A549 (cell line): ENCODE measurements at regions not wholly inside any gene's neighbourhood (a gene's known extent, or its start where the extent isn't known, plus 50 kb on each side); places are given as distances from the start of the nearest gene placed in this dataset.

Experiments
- ATAC-seq, 2 experiments: fragments of 200-7000 bp in 1 of 2; fragments of >200 bp in 1 of 2; cut with Nextera tagmentation in 1 of 2; cut with Tn5 transposase in 1 of 2; 3 replicates each; pipeline versions ENCODE4 v1.8.0 to v1.9.1; 2018 to 2020; ENCODE audit warnings: mild to moderate bottlenecking in 1 of 2, moderate library complexity in 1 of 2
- CTCF ChIA-PET: fragments of 300-600 bp; sonication (Branson Sonifier 250); formaldehyde crosslinking; extraction: SDS; loops from one replicate; lab custom pipeline; 2021; ENCODE audit warnings: antibody characterized with exemption, inconsistent platforms; lab: Yijun Ruan, JAX
- POLR2A ChIA-PET: fragments of 350-600 bp; formaldehyde crosslinking; extraction: SDS; loops from one replicate; lab custom pipeline; 2021; ENCODE audit warnings: antibody characterized with exemption, inconsistent platforms; lab: Yijun Ruan, JAX
- DNase-seq, 2 experiments: peaks; one replicate each; pipeline versions ENCODE4 v3.0.0 to v3.0.0-alpha.2; 2011 to 2016; ENCODE audit warnings: low read depth in 1 of 2, low spot score in 1 of 2
- FAIRE-seq: peaks from 2 replicates; lab custom pipeline; 2011; peaks lifted over from hg19 to GRCh38; lab: Jason Lieb, UNC
- H3K27ac ChIP-seq, 2 experiments: fragments of >200 bp; sonication (Bioruptor Twin); formaldehyde crosslinking; 3 replicates each; pipeline ENCODE4 v1.5.1; 2016 to 2017
- H3K4me1 ChIP-seq: fragments of >200 bp; sonication (Bioruptor Twin); formaldehyde crosslinking; 3 replicates; pipeline ENCODE4 v1.6.1; 2016
- H3K4me2 ChIP-seq: fragments of >200 bp; sonication (Bioruptor Twin); formaldehyde crosslinking; 3 replicates; pipeline ENCODE4 v1.6.1; 2016
- H3K4me3 ChIP-seq: fragments of >200 bp; sonication (Bioruptor Twin); formaldehyde crosslinking; 3 replicates; pipeline ENCODE4 v1.5.1; 2016
- H3K9me3 ChIP-seq: fragments of >200 bp; sonication (Bioruptor Twin); formaldehyde crosslinking; 3 replicates; pipeline ENCODE4 v1.6.1; 2016
- BHLHE40 ChIP-seq: IDR thresholded peaks from 2 replicates; pipeline ENCODE4 v1.6.1; 2012; ENCODE audit warnings: low read depth, low read length, inconsistent platforms
- CBX8 ChIP-seq: fragments of 200-600 bp; sonication (generic); IDR thresholded peaks from 2 replicates; pipeline ENCODE4 v1.6.1; 2016
- CEBPB ChIP-seq, 2 experiments: fragments of >200 bp in 1 of 2; sonication (Bioruptor Twin) in 1 of 2; formaldehyde crosslinking in 1 of 2; IDR thresholded peaks; 2 replicates each; pipeline ENCODE4 v1.6.1; 2012 to 2016
- CHD4 ChIP-seq: fragments of 200-600 bp; sonication (generic); IDR thresholded peaks from 2 replicates; pipeline ENCODE4 v1.6.1; 2016; ENCODE audit warnings: antibody characterized with exemption, mild to moderate bottlenecking, borderline replicate concordance
- CTCF ChIP-seq: fragments of >200 bp; sonication (Bioruptor Twin); formaldehyde crosslinking; IDR thresholded peaks from 3 replicates; pipeline ENCODE4 v1.5.1; 2016
- EHF ChIP-seq: fragments of 250-450 bp; sonication (Bioruptor Pico); IDR thresholded peaks from 2 replicates; pipeline ENCODE4 v1.5.0; 2020; ENCODE audit warnings: mild to moderate bottlenecking
- ELK1 ChIP-seq: fragments of 150-350 bp; IDR thresholded peaks from 2 replicates; pipeline ENCODE4 v1.6.1; 2014; ENCODE audit warnings: low read depth, mild to moderate bottlenecking, low read length
- EP300 ChIP-seq, 2 experiments: fragments of >200 bp; sonication (Bioruptor Twin); formaldehyde crosslinking; IDR thresholded peaks; 2 replicates in 1 of 2; 3 replicates in 1 of 2; pipeline ENCODE4 v1.6.1; 2016 to 2017
- ESRRA ChIP-seq: fragments of 150-350 bp; IDR thresholded peaks from 2 replicates; pipeline ENCODE4 v1.6.1; 2014; ENCODE audit warnings: mild to moderate bottlenecking, low read length, borderline replicate concordance
- FOSL2 ChIP-seq, 2 experiments: fragments of 450-650 bp in 1 of 2; fragments of >200 bp in 1 of 2; sonication (Bioruptor Twin) in 1 of 2; formaldehyde crosslinking; IDR thresholded peaks; 2 replicates each; pipeline versions ENCODE4 v1.5.0 to v1.6.1; 2016 to 2020; ENCODE audit warnings: mild to moderate bottlenecking in 1 of 2, moderate library complexity in 1 of 2
- FOXS1 ChIP-seq: fragments of 250-450 bp; sonication (Bioruptor Pico); IDR thresholded peaks from 2 replicates; pipeline ENCODE4 v1.5.0; 2020; ENCODE audit warnings: mild to moderate bottlenecking, moderate library complexity
- GATA3 ChIP-seq: IDR thresholded peaks from 2 replicates; pipeline ENCODE4 v1.6.1; 2012; ENCODE audit warnings: borderline replicate concordance
- HOXA7 ChIP-seq: fragments of 250-450 bp; sonication (Bioruptor Pico); IDR thresholded peaks from 2 replicates; pipeline ENCODE4 v1.5.0; 2020; ENCODE audit warnings: mild to moderate bottlenecking, moderate library complexity
- HOXB13 ChIP-seq: fragments of 250-450 bp; sonication (Bioruptor Pico); IDR thresholded peaks from 2 replicates; pipeline ENCODE4 v1.5.0; 2020; ENCODE audit warnings: low read depth, mild to moderate bottlenecking, moderate library complexity
- HOXB5 ChIP-seq: fragments of 250-450 bp; sonication (Bioruptor Pico); IDR thresholded peaks from 2 replicates; pipeline ENCODE4 v1.5.0; 2020; ENCODE audit warnings: mild to moderate bottlenecking, moderate library complexity
- JUN ChIP-seq, 2 experiments: fragments of >200 bp; sonication (Bioruptor Twin); formaldehyde crosslinking; IDR thresholded peaks; 2 replicates in 1 of 2; 3 replicates in 1 of 2; pipeline ENCODE4 v1.6.1; 2016 to 2017
- JUNB ChIP-seq: fragments of >200 bp; sonication (Bioruptor Twin); formaldehyde crosslinking; IDR thresholded peaks from 2 replicates; pipeline ENCODE4 v1.6.1; 2016
- KDM1A ChIP-seq: fragments of 200-600 bp; sonication (generic); IDR thresholded peaks from 2 replicates; pipeline ENCODE4 v1.6.1; 2016; ENCODE audit warnings: low read depth, mild to moderate bottlenecking
- NR3C1 ChIP-seq: fragments of >200 bp; sonication (Bioruptor Twin); formaldehyde crosslinking; IDR thresholded peaks from 3 replicates; pipeline ENCODE4 v1.6.1; 2017
- PBX3 ChIP-seq: IDR thresholded peaks from 2 replicates; pipeline ENCODE4 v1.6.1; 2012
- RAD21 ChIP-seq, 2 experiments: fragments of >200 bp in 1 of 2; sonication (Bioruptor Twin) in 1 of 2; formaldehyde crosslinking in 1 of 2; IDR thresholded peaks in 1 of 2; conservative IDR thresholded peaks in 1 of 2; 2 replicates in 1 of 2; 3 replicates in 1 of 2; pipeline ENCODE4 v1.6.1; 2012 to 2018; ENCODE audit warnings: inconsistent platforms in 1 of 2
- RFX5 ChIP-seq: fragments of 450-650 bp; IDR thresholded peaks from 2 replicates; pipeline ENCODE4 v1.7.1; 2014; ENCODE audit warnings: antibody characterized with exemption, mild to moderate bottlenecking, moderate library complexity
- RNF2 ChIP-seq: fragments of 200-600 bp; sonication (generic); IDR thresholded peaks from 2 replicates; pipeline ENCODE4 v1.6.1; 2016; ENCODE audit warnings: low read depth, mild to moderate bottlenecking, antibody characterized with exemption, moderate library complexity, borderline replicate concordance
- SMC3 ChIP-seq: fragments of >200 bp; sonication (Bioruptor Twin); formaldehyde crosslinking; IDR thresholded peaks from 3 replicates; pipeline ENCODE4 v1.6.1; 2018; ENCODE audit warnings: inconsistent platforms
- TP53 ChIP-seq: fragments of 250-450 bp; sonication (Bioruptor Pico); IDR thresholded peaks from 2 replicates; pipeline ENCODE4 v1.5.0; 2021; ENCODE audit warnings: mild to moderate bottlenecking, moderate library complexity
- ZC3H11A ChIP-seq: fragments of 450-650 bp; IDR thresholded peaks from 2 replicates; pipeline ENCODE4 v1.6.1; 2014; ENCODE audit warnings: antibody characterized with exemption, mild to moderate bottlenecking
- ZFP36 ChIP-seq: fragments of 450-650 bp; IDR thresholded peaks from 2 replicates; pipeline ENCODE4 v1.6.1; 2014; ENCODE audit warnings: borderline replicate concordance; ENCODE audit not compliant: partially characterized antibody
- ZNF302 ChIP-seq: fragments of 250-450 bp; sonication (Bioruptor Pico); IDR thresholded peaks from 2 replicates; pipeline ENCODE4 v1.9.0; 2021; ENCODE audit warnings: inconsistent platforms, mild to moderate bottlenecking, moderate library complexity
- WGBS: methylation state at CpG from one replicate; pipeline ENCODE4 v1.1.6; 2017; ENCODE audit errors: missing lambda C conversion rate; 5-methylcytosine and 5-hydroxymethylcytosine counted together

- ChIA-PET POLR2A (no interaction called here), CTCF (interaction anchor here (1.3 kb wide), 1 partner anchor 429 kb away, joined by 4 read pairs; no protein-coding TSS in a partner anchor)
- Histone ChIP-seq H3K27ac (no peak overlapping the region), H3K4me3 (no peak overlapping the region), H3K4me1 (no peaks in the 10 kb centered on the region), H3K4me2 (no peak overlapping the region), H3K9me3 (no peaks in the 10 kb centered on the region)
- no peak for FAIRE-seq
- no peak for ATAC-seq
- no peak for TF ChIP-seq HOXB5
- TF ChIP-seq CTCF = no peak
- TF ChIP-seq RAD21 (conservative IDR thresholded peaks at IDR 0.05 in 1 of 2, IDR thresholded peaks at IDR 0.05 in 1 of 2) = no peak
- TF ChIP-seq GATA3 = no peak
- no peak for TF ChIP-seq NR3C1
- no peak for TF ChIP-seq TP53 (CRISPR knock-in tag)
- no peak for TF ChIP-seq CHD4
- TF ChIP-seq CBX8 = no peak
- no peak for TF ChIP-seq JUN (IDR thresholded peaks at IDR 0.05)
- no peak for TF ChIP-seq ZC3H11A
- TF ChIP-seq ZFP36 = no peak
- no peak for TF ChIP-seq ESRRA
- TF ChIP-seq RFX5 = no peak
- no peak for TF ChIP-seq FOSL2 (IDR thresholded peaks at IDR 0.05)
- no peak for TF ChIP-seq FOSL2 (CRISPR knock-in tag; IDR thresholded peaks at IDR 0.05)
- TF ChIP-seq ELK1 = no peak
- DNase-seq = no peak
- 33% methylated on average over 8 of the region's 8 CpGs for WGBS
These were observed 458.8 kb downstream of the METTL4 start for GRCh38 chr18:2112435-2113045.

GRCh38 chr18:2114289-2114688 lies 457.0 kb downstream of the METTL4 start:
- no peak overlapping the region for H3K4me3 ChIP-seq
- ChIA-PET CTCF (no interaction called here), POLR2A (no interaction called here)
- no peak for FAIRE-seq
- ATAC-seq = no peak
- WGBS = 34% methylated on average over 2 of the region's 2 CpGs
- no peaks in the 10 kb centered on the region for H3K4me1 ChIP-seq
- no peak for TF ChIP-seq RFX5
- TF ChIP-seq SMC3 = no peak
- TF ChIP-seq ZNF302 (CRISPR knock-in tag) = no peak
- no peak for TF ChIP-seq RNF2
- TF ChIP-seq CEBPB (IDR thresholded peaks at IDR 0.05) = no peak
- TF ChIP-seq EHF = no peak
- TF ChIP-seq KDM1A = no peak
- no peak for TF ChIP-seq GATA3
- TF ChIP-seq EP300 (IDR thresholded peaks at IDR 0.05) = no peak
- TF ChIP-seq JUN (IDR thresholded peaks at IDR 0.05) = no peak
- TF ChIP-seq PBX3 = no peak
- TF ChIP-seq FOXS1 (CRISPR knock-in tag) = no peak
- TF ChIP-seq BHLHE40 = no peak
- no peak for TF ChIP-seq CTCF
- no peak for TF ChIP-seq JUNB
- no peak for TF ChIP-seq HOXA7 (CRISPR knock-in tag)
- TF ChIP-seq ESRRA = no peak
- TF ChIP-seq HOXB13 (CRISPR knock-in tag) = no peak
- TF ChIP-seq, all 56 proteins: peak for 0
- H3K4me2 ChIP-seq = no peak overlapping the region
- DNase-seq = no peak
- H3K9me3 ChIP-seq = no peaks in the 10 kb centered on the region
- H3K27ac ChIP-seq = no peak overlapping the region
